Glomerular visceral epithelial cell (primary cell): ENCODE measurements at regions not wholly inside any gene's neighbourhood (a gene's known extent, or its start where the extent isn't known, plus 50 kb on each side); places are given as distances from the start of the nearest gene placed in this dataset.

Source experiments
- DNase-seq: peaks from one replicate; pipeline ENCODE4 v3.0.0-alpha.2; 2016; ENCODE audit errors: extremely low spot score

DNA sequence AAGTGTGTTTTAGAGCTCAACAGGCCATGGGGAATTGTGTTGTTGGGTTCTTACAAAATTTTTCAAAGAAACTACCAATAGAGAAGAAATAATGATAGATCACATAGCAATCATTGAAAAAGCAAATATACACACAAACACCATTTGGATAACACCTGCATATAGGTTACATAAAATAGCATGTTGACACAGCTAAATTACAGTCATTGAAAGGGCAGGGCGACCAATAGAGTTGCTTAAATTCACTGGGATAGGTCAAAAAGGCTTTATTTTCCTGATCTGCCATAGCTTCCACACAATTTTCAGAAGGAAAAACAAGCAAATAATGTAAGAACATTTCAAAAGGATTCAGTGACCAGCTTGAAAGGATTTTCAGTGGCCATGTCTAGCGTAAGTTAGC lies 57.9 kb upstream of the FGGY start:
- DNase-seq = no peak

- DNase-seq = no peak
Observed at GRCh38 chr1:59241909-59242308, 55.0 kb upstream of the FGGY start.

DNA sequence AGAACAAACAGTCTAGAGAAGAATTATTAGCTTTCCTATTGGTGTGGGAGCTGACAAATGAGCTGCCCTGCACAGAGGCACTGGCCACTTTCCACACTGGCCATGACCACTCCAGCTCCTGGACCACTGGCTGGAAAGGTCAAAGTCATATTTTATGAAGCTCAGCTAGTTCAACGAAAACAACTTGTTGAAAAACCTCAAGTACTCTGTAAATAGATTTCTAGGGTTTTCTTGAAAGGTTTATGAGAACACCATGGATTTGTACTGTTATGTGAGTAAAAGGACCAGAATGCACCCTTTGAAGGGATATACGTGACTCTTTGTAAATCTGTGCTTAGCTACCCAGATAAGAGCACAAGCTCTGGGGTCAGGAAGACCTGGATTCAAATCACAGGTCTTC lies 54.5 kb upstream of the FGGY start:
- DNase-seq = no peak

DNA sequence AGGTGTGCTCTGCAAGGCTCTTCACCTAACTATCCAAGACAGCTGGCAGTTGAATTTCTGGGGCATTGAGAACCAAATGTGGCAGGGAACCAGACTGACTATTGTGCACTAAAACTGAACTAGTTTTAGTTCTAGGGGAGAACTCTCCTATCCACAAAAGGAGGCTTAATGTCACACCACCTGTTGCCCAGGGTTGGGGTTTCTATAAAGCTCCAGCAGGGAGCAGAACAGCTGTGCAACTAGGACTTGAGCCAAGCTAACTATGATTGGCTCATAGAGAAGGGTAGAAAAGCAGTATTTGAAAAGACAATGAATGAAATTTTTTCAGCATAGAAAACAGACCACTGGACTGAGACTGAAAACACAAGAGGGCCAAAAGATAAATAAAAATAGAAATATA lies 53.3 kb upstream of the FGGY start:
- DNase-seq = no peak

DNA sequence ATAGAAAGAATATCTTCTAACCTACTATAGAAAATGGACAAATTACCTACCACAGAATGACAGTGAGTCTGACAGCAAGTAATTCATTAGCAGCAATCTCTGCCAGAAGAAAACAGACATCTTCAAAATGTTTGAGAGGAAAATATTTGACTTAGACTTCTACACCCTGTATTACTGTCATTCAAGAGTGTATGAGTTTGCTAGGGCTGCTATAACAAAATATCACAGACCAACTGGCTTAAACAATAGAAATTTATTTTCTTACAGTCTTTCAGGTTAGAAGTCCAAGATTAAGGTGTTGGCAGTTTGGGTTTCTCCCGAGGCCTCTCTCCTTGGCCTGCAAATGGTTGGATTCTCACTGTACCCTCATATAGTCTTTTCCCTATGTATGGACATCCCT lies 52.9 kb upstream of the FGGY start:
- no peak for DNase-seq

GRCh38 chr1:59244891-59245290 lies 52.0 kb upstream of the FGGY start:
- DNase-seq = no peak
